ENCODE measurements at regions not wholly inside any gene's neighbourhood (a gene's known extent, or its start where the extent isn't known, plus 50 kb on each side); places are given as distances from the start of the nearest gene placed in this dataset.

DNA sequence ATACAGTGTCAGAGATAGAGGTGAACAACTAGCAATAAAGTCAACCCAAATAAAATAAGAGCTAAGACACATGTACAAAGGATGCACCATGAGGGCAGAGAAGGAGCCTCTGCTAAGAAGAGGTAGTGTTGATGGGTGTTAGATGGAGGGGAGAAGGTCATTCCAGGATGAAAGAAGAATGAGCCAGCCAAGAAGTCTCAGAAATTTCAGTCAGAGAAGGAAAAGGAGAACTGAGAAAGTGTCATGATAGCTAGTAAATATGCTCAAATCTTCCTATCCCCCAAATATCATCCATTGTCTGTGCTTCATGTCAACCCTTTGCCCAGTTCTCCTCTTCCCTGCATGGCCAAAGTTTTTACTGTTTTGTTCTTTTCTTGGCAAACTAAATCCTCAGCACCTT is 225.2 kb upstream of the BTG1 start:
- Histone ChIP-seq H3K4me2 (no peak overlapping the region), H4K20me1 (ENCODE audit: low read depth) (no peaks in the 10 kb centered on the region), H2AFZ (replicated peaks) (no peak overlapping the region), H3F3A (ENCODE audit: low read depth) (no peaks in the 10 kb centered on the region), H3K27me3 (no peaks in the 10 kb centered on the region), H3K4me3 (no peak overlapping the region), H3K36me3 (no peaks in the 10 kb centered on the region), H3K4me1 (no peaks in the 10 kb centered on the region), H3K9ac (no peak overlapping the region), H3K9me3 (ENCODE audit: low read depth) (no peaks in the 10 kb centered on the region), H3K79me2 (ENCODE audit: low read depth) (no peaks in the 10 kb centered on the region), H3K27ac (no peak overlapping the region)
- Mint-ChIP-seq H3K27me3 (ENCODE audit: insufficient read depth, low read depth) (no peaks in the 10 kb centered on the region), H3K9me3 (no peaks in the 10 kb centered on the region), H3K4me3 (no peak overlapping the region), H3K27ac (no peak overlapping the region), H3K4me1 (no peaks in the 10 kb centered on the region), H3K36me3 (no peaks in the 10 kb centered on the region)
- TF ChIP-seq EZH2phosphoT487 (IDR thresholded peaks at IDR 0.05) (no peak), EZH2 (IDR thresholded peaks at IDR 0.05) (no peak), CTCF (IDR thresholded peaks at IDR 0.05) (no peak)
- no peak for DNase-seq (ENCODE audit: low spot score)

GRCh38 chr12:92369636-92370035 is 224.0 kb upstream of the BTG1 start:
- Histone ChIP-seq H3K9me3 (ENCODE audit: low read depth) (no peaks in the 10 kb centered on the region), H3K4me1 (peaks cover 7% of the 10 kb centered on the region), H3K4me3 (no peak overlapping the region), H2AFZ (replicated peaks) (no peak overlapping the region), H4K20me1 (ENCODE audit: low read depth) (no peaks in the 10 kb centered on the region), H3K27ac (no peak overlapping the region), H3K79me2 (ENCODE audit: low read depth) (no peaks in the 10 kb centered on the region), H3K4me2 (no peak overlapping the region), H3K27me3 (no peaks in the 10 kb centered on the region), H3K9ac (no peak overlapping the region), H3F3A (ENCODE audit: low read depth) (peaks cover 3% of the 10 kb centered on the region), H3K36me3 (no peaks in the 10 kb centered on the region)
- DNase-seq (ENCODE audit: low spot score): no peak
- Mint-ChIP-seq H3K4me1 (peaks cover 4% of the 10 kb centered on the region), H3K27ac (no peak overlapping the region), H3K27me3 (ENCODE audit: insufficient read depth, low read depth) (peaks cover 2% of the 10 kb centered on the region), H3K9me3 (no peaks in the 10 kb centered on the region), H3K4me3 (no peak overlapping the region), H3K36me3 (no peaks in the 10 kb centered on the region)
- no peak for TF ChIP-seq EZH2 (IDR thresholded peaks at IDR 0.05)
- no peak for TF ChIP-seq EZH2phosphoT487 (IDR thresholded peaks at IDR 0.05)
- TF ChIP-seq CTCF (IDR thresholded peaks at IDR 0.05): no peak

GRCh38 chr12:92369056-92369455 is 223.4 kb upstream of the BTG1 start:
- H3K4me1 Mint-ChIP-seq: peaks cover 8% of the 10 kb centered on the region
- H3K36me3 Mint-ChIP-seq: no peaks in the 10 kb centered on the region
- peaks cover 6% of the 10 kb centered on the region for H3F3A ChIP-seq (ENCODE audit: low read depth)
- no peak overlapping the region for H2AFZ ChIP-seq (replicated peaks)
- no peak overlapping the region for H3K4me3 Mint-ChIP-seq
- H3K27me3 ChIP-seq: no peaks in the 10 kb centered on the region
- no peak overlapping the region for H3K4me2 ChIP-seq
- no peak overlapping the region for H3K4me3 ChIP-seq
- no peak for DNase-seq (ENCODE audit: low spot score)
- no peaks in the 10 kb centered on the region for H3K9me3 ChIP-seq (ENCODE audit: low read depth)
- H3K9me3 Mint-ChIP-seq: no peaks in the 10 kb centered on the region
- no peaks in the 10 kb centered on the region for H4K20me1 ChIP-seq (ENCODE audit: low read depth)
- H3K27ac Mint-ChIP-seq: no peak overlapping the region
- TF ChIP-seq CTCF (IDR thresholded peaks at IDR 0.05) (no peak), EZH2phosphoT487 (IDR thresholded peaks at IDR 0.05) (no peak), EZH2 (IDR thresholded peaks at IDR 0.05) (no peak)
- no peak overlapping the region for H3K27ac ChIP-seq
- H3K9ac ChIP-seq: no peak overlapping the region
- no peaks in the 10 kb centered on the region for H3K36me3 ChIP-seq
- peaks cover 4% of the 10 kb centered on the region for H3K27me3 Mint-ChIP-seq (ENCODE audit: insufficient read depth, low read depth)
- peaks cover 13% of the 10 kb centered on the region for H3K4me1 ChIP-seq
- no peaks in the 10 kb centered on the region for H3K79me2 ChIP-seq (ENCODE audit: low read depth)

All from neural progenitor cell (in vitro differentiated cells).